HG03196 (cell line): ENCODE measurements at regions not wholly inside any gene's neighbourhood (a gene's known extent, or its start where the extent isn't known, plus 50 kb on each side); places are given as distances from the start of the nearest gene placed in this dataset.

Experiments
- ATAC-seq: cut with Tn5 transposase; IDR thresholded peaks from one replicate; pipeline ENCODE4 v1.9.1; 2021; ENCODE audit not compliant: unreplicated experiment

DNA sequence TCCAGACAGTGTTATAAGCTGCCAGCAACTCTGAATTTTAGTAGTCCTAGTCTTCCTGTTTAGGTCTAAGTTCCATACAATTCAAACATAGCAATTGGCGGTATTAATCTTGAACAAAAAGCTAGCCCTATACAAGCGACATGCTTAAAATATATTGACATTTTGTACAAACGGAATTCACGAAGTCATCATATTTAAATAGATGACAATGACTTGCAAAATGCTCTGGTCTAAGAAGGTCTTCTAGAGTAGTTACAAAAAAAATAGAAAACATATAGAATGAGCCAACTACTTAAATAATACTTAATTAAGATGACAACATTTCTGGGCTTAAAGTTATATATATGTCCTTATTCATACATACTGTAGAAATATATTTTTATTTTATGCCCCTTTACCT lies 446.6 kb downstream of the ANKRD7 start:
- no peak for ATAC-seq

DNA sequence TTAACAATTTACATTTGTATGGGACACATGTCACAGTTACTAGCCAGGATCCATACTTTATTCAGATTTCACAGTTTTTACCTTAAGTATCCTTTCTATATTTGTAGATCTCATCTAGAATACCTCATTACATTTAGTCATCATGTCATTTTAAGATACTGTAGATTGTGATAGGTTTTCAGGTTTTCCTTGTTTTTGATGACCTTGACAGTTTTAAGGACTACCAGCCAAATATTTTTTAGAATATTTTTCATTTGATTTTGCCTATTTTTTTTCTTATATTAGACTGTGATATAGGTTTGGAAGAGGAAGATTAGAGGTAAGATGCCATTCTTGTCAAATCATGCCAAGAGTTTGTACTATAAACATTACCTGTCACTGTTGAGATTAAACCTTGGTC lies 460.3 kb downstream of the ANKRD7 start:
- no peak for ATAC-seq

GRCh38 chr7:118689403-118689802 lies 464.9 kb downstream of the ANKRD7 start:
- no peak for ATAC-seq

DNA sequence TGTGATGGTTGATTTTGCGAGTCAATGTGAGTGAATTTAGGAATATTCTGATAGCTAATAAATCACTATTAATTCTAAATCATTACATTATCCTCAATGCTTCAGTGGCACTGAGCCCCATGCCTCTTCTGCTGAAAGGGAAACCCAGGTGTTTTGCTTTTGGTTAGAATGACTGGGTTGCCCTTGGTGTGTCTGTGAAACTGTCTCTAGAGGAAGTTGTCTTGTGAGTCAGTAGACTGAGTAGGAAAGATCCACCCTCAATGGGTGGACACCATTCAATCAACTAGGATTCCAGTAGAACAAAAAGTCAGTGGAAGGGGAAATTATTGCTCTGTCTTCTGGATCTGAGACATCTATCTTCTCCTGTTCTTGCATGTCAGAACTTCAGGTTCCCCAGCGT lies 472.4 kb downstream of the ANKRD7 start:
- no peak for ATAC-seq

DNA sequence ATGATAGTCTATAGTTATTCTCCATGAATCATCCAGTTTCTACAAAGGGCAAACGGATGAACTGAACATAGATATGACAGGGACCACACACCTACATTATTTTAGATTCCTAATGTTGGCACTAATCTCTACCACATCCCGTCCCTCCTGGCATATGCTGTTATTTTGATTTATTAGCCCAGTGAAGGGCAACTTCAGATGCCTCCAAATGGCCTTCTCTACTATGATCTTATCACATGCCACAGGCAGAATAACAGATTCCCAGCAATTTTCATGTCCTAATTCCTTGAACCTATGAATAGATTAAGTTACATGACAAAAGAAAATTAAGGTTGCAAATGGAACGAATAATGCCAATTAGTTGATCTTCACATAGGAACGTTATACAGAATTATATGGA lies 474.7 kb downstream of the ANKRD7 start:
- ATAC-seq = no peak

- no peak for ATAC-seq
These were observed 484.2 kb downstream of the ANKRD7 start for GRCh38 chr7:118708741-118709140.

GRCh38 chr7:118711688-118712087 lies 487.2 kb downstream of the ANKRD7 start:
- no peak for ATAC-seq

- no peak for ATAC-seq
These were observed 488.5 kb downstream of the ANKRD7 start for GRCh38 chr7:118713039-118713438.

DNA sequence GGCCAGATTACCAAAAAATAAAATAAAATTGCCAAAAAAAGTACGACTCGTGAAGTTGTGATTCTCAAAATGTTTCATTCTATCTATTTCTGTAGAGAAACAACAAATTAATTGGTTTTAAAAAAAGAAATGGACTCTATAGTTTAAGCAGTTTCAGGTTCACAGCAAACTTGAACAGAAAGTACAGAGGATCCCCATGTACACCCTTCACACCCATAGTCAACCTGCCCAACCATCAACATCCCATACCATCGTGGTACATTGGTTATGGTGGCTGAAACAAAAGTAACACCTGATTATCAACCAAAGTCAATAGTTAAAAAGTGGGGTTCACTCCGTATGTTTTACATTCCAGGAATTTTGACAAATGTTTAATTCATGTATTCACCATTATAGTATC lies 496.1 kb downstream of the ANKRD7 start:
- no peak for ATAC-seq

GRCh38 chr7:118731854-118732253 lies 507.4 kb downstream of the ANKRD7 start:
- ATAC-seq = no peak

- ATAC-seq = no peak
These were observed 510.0 kb downstream of the ANKRD7 start for GRCh38 chr7:118734541-118734940.

- no peak for ATAC-seq
These were observed 510.9 kb downstream of the ANKRD7 start for GRCh38 chr7:118735441-118735840.

GRCh38 chr7:118737935-118738334 lies 513.4 kb downstream of the ANKRD7 start:
- ATAC-seq = no peak

- ATAC-seq = no peak
These were observed 521.4 kb downstream of the ANKRD7 start for GRCh38 chr7:118745927-118746326.

DNA sequence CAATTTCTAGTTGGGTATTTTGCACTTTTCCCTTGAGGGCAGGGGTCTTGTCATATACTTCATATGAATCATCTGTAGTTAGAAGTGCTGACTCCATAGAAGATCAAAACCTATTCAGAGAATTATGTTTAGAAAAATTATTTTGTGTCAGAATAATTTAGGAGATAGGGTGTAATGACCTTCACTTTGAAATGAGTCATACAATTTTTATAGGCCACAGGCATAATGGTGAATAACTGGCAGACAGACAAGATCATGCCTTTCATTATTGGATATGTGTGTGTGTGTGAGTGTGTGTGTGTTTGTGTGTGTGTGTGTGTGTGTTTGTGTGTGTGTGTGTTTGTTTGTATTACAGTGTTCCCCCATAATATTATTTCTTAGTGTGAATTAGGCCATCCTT lies 523.0 kb downstream of the ANKRD7 start:
- no peak for ATAC-seq

DNA sequence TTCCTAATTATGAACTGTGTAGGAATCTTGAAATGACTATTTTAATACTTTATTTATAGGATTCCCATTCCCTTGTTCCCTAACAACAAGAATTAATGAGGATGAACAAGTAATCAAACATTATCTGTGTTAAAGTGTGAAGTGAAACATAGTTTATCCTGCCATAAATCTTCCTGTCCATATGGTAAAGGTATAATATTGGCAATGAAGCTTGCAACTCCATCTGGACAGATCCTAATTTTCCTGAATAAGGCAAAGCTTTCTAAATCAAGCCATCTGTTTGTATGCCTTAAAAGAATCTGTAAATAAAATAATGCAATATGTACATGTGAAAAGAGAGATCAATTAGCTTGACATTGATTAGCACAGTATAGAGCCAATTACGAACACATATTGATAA lies 529.0 kb downstream of the ANKRD7 start:
- no peak for ATAC-seq

GRCh38 chr7:118754608-118755007 lies 530.1 kb downstream of the ANKRD7 start:
- ATAC-seq = no peak

- ATAC-seq = no peak
These were observed 530.6 kb downstream of the ANKRD7 start for GRCh38 chr7:118755067-118755625.

DNA sequence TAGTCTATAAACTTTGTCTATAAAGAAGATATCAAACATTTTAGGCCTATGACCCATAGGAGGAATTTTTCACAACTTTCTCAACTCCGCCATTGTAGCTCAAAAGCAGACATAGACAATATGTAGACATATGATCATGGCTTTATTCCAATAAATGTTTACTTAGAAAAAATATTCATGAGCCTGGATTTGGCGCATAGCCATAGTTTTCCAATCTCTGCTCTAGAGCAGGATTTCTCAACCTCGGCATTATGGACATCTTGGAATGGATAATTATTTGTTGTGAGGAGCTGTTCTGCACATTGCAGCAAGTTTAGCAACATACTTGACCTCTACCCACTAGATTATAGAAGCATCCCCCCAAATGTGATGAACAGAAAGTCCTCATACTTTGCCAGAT lies 532.6 kb downstream of the ANKRD7 start:
- ATAC-seq = no peak

DNA sequence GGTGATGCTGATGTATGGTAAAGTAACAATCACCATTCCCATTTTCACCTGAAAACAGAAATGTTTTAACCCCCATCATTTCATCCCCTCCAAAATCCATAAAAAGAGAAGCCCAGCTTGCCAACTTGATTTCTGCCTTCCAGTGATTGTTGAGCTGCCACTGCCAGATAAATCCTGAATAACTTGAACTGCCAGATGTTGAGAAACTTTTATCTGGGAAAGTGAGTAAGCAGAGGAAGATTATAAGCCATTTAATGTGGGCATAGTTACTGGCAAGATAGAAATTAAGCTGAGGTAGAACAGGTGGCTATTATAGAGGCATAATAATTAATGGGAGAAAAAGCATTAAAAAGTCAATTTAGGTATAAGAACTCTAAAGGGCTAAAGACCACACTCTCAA lies 534.1 kb downstream of the ANKRD7 start:
- ATAC-seq = no peak

DNA sequence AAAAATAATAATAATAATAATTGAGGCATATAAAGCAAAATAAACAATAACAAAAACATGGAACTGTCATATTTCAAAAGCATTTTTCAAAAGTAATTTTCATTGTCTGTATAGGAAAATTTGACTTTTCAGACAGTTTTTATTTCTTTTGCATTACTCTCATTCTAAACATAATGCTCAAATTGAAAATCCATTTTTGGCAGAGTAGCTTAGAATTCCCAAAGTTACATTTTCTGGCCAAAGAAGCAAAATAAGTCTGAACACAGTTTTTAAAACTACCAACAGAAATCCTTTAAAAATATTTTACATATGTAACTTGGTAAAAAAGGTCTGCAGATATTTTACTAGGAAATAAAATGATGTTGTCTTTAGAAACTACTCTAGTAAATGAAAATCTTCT lies 535.4 kb downstream of the ANKRD7 start:
- ATAC-seq = no peak

- no peak for ATAC-seq
These were observed 537.9 kb downstream of the ANKRD7 start for GRCh38 chr7:118762451-118762850.

- no peak for ATAC-seq
These were observed 539.7 kb downstream of the ANKRD7 start for GRCh38 chr7:118764221-118764620.

DNA sequence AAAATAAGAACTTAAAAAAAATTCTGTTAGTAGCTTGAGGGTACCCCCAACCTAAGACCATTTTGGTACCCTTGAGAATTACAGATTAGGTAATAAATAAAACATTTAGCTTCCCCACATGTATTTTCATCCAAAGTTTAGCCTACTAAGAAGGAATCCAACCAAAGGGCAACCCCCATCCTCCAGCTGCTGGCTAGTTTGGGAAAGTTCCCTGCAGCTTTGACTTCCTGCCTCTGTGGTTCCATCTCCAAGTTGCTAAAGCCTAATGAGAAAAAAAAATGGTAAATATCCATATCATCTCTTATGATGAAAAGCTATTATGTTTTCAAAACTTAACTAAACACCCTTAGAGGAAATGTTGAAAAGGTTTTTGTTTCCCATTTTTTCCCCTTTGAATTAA lies 547.2 kb downstream of the ANKRD7 start:
- no peak for ATAC-seq
